ENCODE measurements at regions not wholly inside any gene's neighbourhood (a gene's known extent, or its start where the extent isn't known, plus 50 kb on each side); places are given as distances from the start of the nearest gene placed in this dataset.

DNA sequence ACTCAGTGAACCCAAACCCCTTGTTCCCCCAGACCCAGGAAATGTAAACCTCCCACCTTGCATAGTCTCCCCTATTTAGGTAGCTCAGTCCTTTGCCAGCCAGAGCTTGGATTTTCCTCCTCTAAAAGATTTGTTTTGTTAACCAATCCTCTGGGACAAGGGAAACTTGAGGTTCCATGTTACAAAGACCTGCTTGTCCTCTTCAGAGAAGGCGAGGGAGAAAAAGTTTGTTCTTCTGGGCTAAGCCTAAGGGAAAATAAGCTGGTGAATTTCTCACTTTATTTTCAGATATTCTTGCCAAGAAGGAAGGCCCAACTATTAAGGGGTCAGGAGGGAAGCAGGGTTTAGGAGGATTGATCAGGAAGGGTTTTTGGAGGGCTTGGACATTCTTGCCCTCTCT lies 136.1 kb upstream of the PROK2 start:
- TF ChIP-seq POLR2A (IDR thresholded peaks at IDR 0.05) (no peak), EP300 (IDR thresholded peaks at IDR 0.05) (no peak)
- TF ChIP-seq, protein P1, sequence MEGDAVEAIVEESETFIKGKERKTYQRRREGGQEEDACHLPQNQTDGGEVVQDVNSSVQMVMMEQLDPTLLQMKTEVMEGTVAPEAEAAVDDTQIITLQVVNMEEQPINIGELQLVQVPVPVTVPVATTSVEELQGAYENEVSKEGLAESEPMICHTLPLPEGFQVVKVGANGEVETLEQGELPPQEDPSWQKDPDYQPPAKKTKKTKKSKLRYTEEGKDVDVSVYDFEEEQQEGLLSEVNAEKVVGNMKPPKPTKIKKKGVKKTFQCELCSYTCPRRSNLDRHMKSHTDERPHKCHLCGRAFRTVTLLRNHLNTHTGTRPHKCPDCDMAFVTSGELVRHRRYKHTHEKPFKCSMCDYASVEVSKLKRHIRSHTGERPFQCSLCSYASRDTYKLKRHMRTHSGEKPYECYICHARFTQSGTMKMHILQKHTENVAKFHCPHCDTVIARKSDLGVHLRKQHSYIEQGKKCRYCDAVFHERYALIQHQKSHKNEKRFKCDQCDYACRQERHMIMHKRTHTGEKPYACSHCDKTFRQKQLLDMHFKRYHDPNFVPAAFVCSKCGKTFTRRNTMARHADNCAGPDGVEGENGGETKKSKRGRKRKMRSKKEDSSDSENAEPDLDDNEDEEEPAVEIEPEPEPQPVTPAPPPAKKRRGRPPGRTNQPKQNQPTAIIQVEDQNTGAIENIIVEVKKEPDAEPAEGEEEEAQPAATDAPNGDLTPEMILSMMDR (IDR thresholded peaks at IDR 0.05), result no peak
